Smooth muscle cell (in vitro differentiated cells): ENCODE measurements at regions not wholly inside any gene's neighbourhood (a gene's known extent, or its start where the extent isn't known, plus 50 kb on each side); places are given as distances from the start of the nearest gene placed in this dataset.

Experiments used
- DNase-seq: peaks from one replicate; lab custom pipeline; 2025; ENCODE audit not compliant: unreplicated experiment; lab: John Stamatoyannopoulos, UW
- H2AFZ ChIP-seq: fragments of 200-600 bp; sonication (generic); 2 replicates; pipeline ENCODE4 v1.6.0; 2016; ENCODE audit warnings: antibody characterized with exemption, low read depth, mild to moderate bottlenecking
- H3F3A ChIP-seq: fragments of 200-600 bp; sonication (generic); 2 replicates; pipeline ENCODE4 v1.6.0; 2017; ENCODE audit warnings: antibody characterized with exemption, low read depth
- H3K27ac ChIP-seq: fragments of 200-600 bp; sonication (generic); 2 replicates; pipeline ENCODE4 v1.5.1; 2016; ENCODE audit warnings: low read depth, mild to moderate bottlenecking
- H3K27me3 ChIP-seq: fragments of 200-600 bp; sonication (generic); 2 replicates; pipeline ENCODE4 v1.6.1; 2016; ENCODE audit warnings: low read depth, mild to moderate bottlenecking
- H3K36me3 ChIP-seq: fragments of 200-600 bp; sonication (generic); 2 replicates; pipeline ENCODE4 v1.5.1; 2016; ENCODE audit warnings: low read depth
- H3K4me1 ChIP-seq: fragments of 200-600 bp; sonication (generic); 2 replicates; pipeline ENCODE4 v1.5.1; 2016; ENCODE audit warnings: low read depth
- H3K4me2 ChIP-seq: fragments of 200-600 bp; sonication (generic); 2 replicates; pipeline ENCODE4 v1.6.0; 2016; ENCODE audit warnings: mild to moderate bottlenecking
- H3K4me3 ChIP-seq: fragments of 200-600 bp; sonication (generic); 2 replicates; pipeline ENCODE4 v1.5.1; 2016; ENCODE audit warnings: mild to moderate bottlenecking
- H3K79me2 ChIP-seq: fragments of 200-600 bp; sonication (generic); 2 replicates; pipeline ENCODE4 v1.6.0; 2016; ENCODE audit warnings: low read depth, mild to moderate bottlenecking
- H3K9ac ChIP-seq: fragments of 200-600 bp; sonication (generic); 2 replicates; pipeline ENCODE4 v1.6.0; 2016; ENCODE audit warnings: low read depth
- H3K9me3 ChIP-seq: fragments of 200-600 bp; sonication (generic); replicated peaks from 2 replicates; pipeline ENCODE4 v1.5.1; 2016; ENCODE audit warnings: low read depth
- H4K20me1 ChIP-seq: fragments of 200-600 bp; sonication (generic); 2 replicates; pipeline ENCODE4 v1.6.0; 2016; ENCODE audit warnings: low read depth
- CTCF ChIP-seq: fragments of 200-600 bp; sonication (generic); IDR thresholded peaks from 2 replicates; pipeline ENCODE4 v1.5.1; 2017; ENCODE audit warnings: borderline replicate concordance, mild to moderate bottlenecking, antibody characterized with exemption; ENCODE audit not compliant: insufficient read depth, poor library complexity, severe bottlenecking
- WGBS: methylation state at CpG from one replicate; pipeline ENCODE4 v1.1.7; 2016; ENCODE audit warnings: low lambda C conversion rate; 5-methylcytosine and 5-hydroxymethylcytosine counted together

- H3K27me3 ChIP-seq = no peaks in the 10 kb centered on the region
- 83% methylated on average over 1 of the region's 1 CpG for WGBS
- no peak for DNase-seq
- no peak for TF ChIP-seq CTCF
- H3K4me3 ChIP-seq = no peak overlapping the region
- no peaks in the 10 kb centered on the region for H3K36me3 ChIP-seq
- no peaks in the 10 kb centered on the region for H3F3A ChIP-seq
- H3K9me3 ChIP-seq = no peaks in the 10 kb centered on the region
- H2AFZ ChIP-seq = no peak overlapping the region
- no peaks in the 10 kb centered on the region for H3K4me1 ChIP-seq
- no peak overlapping the region for H3K4me2 ChIP-seq
- no peaks in the 10 kb centered on the region for H4K20me1 ChIP-seq
- no peak overlapping the region for H3K9ac ChIP-seq
- H3K27ac ChIP-seq = no peak overlapping the region
- no peaks in the 10 kb centered on the region for H3K79me2 ChIP-seq
Observed at GRCh38 chr14:82785756-82786482, 1252.3 kb upstream of the SEL1L start.

- H3K4me1 ChIP-seq = no peaks in the 10 kb centered on the region
- H3F3A ChIP-seq = no peaks in the 10 kb centered on the region
- no peaks in the 10 kb centered on the region for H4K20me1 ChIP-seq
- DNase-seq = no peak
- H3K27ac ChIP-seq = no peak overlapping the region
- no peak overlapping the region for H3K4me3 ChIP-seq
- no peak overlapping the region for H2AFZ ChIP-seq
- no peak overlapping the region for H3K9ac ChIP-seq
- no peaks in the 10 kb centered on the region for H3K27me3 ChIP-seq
- no peaks in the 10 kb centered on the region for H3K9me3 ChIP-seq
- no peaks in the 10 kb centered on the region for H3K79me2 ChIP-seq
- 89% methylated on average over 3 of the region's 3 CpGs for WGBS
- H3K36me3 ChIP-seq = no peaks in the 10 kb centered on the region
- no peak overlapping the region for H3K4me2 ChIP-seq
- no peak for TF ChIP-seq CTCF
Observed at GRCh38 chr14:82786483-82786880, 1252.8 kb upstream of the SEL1L start.

GRCh38 chr14:82796086-82796485, 1262.4 kb upstream of the SEL1L start:
- Histone ChIP-seq H2AFZ (no peak overlapping the region), H3K27ac (no peak overlapping the region), H3K9me3 (no peaks in the 10 kb centered on the region), H3K4me1 (no peaks in the 10 kb centered on the region), H4K20me1 (no peaks in the 10 kb centered on the region), H3K4me3 (no peak overlapping the region), H3K9ac (no peak overlapping the region), H3K36me3 (no peaks in the 10 kb centered on the region), H3K79me2 (no peaks in the 10 kb centered on the region), H3F3A (no peaks in the 10 kb centered on the region), H3K27me3 (no peaks in the 10 kb centered on the region), H3K4me2 (no peak overlapping the region)
- WGBS = 77% methylated on average over 4 of the region's 4 CpGs
- TF ChIP-seq CTCF = no peak
- no peak for DNase-seq

- Histone ChIP-seq H3K27ac (no peak overlapping the region), H3K4me3 (no peak overlapping the region), H3K36me3 (no peaks in the 10 kb centered on the region), H3K9ac (no peak overlapping the region), H3K9me3 (no peaks in the 10 kb centered on the region), H3K4me2 (no peak overlapping the region), H3K4me1 (no peaks in the 10 kb centered on the region), H3K79me2 (no peaks in the 10 kb centered on the region), H3F3A (no peaks in the 10 kb centered on the region), H3K27me3 (no peaks in the 10 kb centered on the region), H4K20me1 (no peaks in the 10 kb centered on the region), H2AFZ (no peak overlapping the region)
- DNase-seq = no peak
- TF ChIP-seq CTCF = no peak
- WGBS = 68% methylated on average over 1 of the region's 1 CpG
Observed at GRCh38 chr14:82798276-82798675, 1264.6 kb upstream of the SEL1L start.
